ENCODE measurements at regions not wholly inside any gene's neighbourhood (a gene's known extent, or its start where the extent isn't known, plus 50 kb on each side); places are given as distances from the start of the nearest gene placed in this dataset.

DNA sequence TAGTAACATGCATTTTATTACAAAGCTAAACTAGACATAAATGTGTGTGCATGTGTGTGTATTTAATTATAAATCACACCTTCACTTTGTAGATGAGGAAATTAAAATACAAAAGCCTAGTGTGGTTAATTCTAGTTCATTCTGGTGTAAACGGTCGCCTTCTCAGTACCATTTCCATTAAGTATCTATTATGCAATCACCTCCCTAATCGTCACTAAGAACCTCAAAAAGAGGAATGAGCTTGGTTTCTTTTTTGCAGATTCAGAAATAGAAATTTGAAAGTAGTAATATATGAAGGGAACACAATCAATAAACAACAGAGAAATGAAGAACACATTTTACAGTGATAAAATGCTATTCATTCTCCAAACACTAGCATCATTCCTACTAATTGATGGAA is 233.2 kb downstream of the ZBBX start:
- H3K27me3 Mint-ChIP-seq (ENCODE audit: insufficient read depth, low read depth) = no peaks in the 10 kb centered on the region
- Histone ChIP-seq H3F3A (ENCODE audit: low read depth) (no peaks in the 10 kb centered on the region), H3K4me1 (no peaks in the 10 kb centered on the region), H4K20me1 (ENCODE audit: low read depth) (no peaks in the 10 kb centered on the region), H3K27ac (no peak overlapping the region), H3K9me3 (ENCODE audit: low read depth) (no peaks in the 10 kb centered on the region), H3K36me3 (no peaks in the 10 kb centered on the region), H3K9ac (no peak overlapping the region), H2AFZ (replicated peaks) (no peak overlapping the region), H3K27me3 (no peaks in the 10 kb centered on the region), H3K79me2 (ENCODE audit: low read depth) (no peaks in the 10 kb centered on the region), H3K4me2 (no peak overlapping the region), H3K4me3 (no peak overlapping the region)
- H3K9me3 Mint-ChIP-seq = no peaks in the 10 kb centered on the region
- DNase-seq (ENCODE audit: low spot score) = no peak
- H3K4me3 Mint-ChIP-seq = no peak overlapping the region
- no peaks in the 10 kb centered on the region for H3K4me1 Mint-ChIP-seq
- TF ChIP-seq EZH2 (IDR thresholded peaks at IDR 0.05) (no peak), EZH2phosphoT487 (IDR thresholded peaks at IDR 0.05) (no peak)
- TF ChIP-seq, protein P1, sequence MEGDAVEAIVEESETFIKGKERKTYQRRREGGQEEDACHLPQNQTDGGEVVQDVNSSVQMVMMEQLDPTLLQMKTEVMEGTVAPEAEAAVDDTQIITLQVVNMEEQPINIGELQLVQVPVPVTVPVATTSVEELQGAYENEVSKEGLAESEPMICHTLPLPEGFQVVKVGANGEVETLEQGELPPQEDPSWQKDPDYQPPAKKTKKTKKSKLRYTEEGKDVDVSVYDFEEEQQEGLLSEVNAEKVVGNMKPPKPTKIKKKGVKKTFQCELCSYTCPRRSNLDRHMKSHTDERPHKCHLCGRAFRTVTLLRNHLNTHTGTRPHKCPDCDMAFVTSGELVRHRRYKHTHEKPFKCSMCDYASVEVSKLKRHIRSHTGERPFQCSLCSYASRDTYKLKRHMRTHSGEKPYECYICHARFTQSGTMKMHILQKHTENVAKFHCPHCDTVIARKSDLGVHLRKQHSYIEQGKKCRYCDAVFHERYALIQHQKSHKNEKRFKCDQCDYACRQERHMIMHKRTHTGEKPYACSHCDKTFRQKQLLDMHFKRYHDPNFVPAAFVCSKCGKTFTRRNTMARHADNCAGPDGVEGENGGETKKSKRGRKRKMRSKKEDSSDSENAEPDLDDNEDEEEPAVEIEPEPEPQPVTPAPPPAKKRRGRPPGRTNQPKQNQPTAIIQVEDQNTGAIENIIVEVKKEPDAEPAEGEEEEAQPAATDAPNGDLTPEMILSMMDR (IDR thresholded peaks at IDR 0.05) = no peak
- H3K27ac Mint-ChIP-seq = no peak overlapping the region
- no peaks in the 10 kb centered on the region for H3K36me3 Mint-ChIP-seq

DNA sequence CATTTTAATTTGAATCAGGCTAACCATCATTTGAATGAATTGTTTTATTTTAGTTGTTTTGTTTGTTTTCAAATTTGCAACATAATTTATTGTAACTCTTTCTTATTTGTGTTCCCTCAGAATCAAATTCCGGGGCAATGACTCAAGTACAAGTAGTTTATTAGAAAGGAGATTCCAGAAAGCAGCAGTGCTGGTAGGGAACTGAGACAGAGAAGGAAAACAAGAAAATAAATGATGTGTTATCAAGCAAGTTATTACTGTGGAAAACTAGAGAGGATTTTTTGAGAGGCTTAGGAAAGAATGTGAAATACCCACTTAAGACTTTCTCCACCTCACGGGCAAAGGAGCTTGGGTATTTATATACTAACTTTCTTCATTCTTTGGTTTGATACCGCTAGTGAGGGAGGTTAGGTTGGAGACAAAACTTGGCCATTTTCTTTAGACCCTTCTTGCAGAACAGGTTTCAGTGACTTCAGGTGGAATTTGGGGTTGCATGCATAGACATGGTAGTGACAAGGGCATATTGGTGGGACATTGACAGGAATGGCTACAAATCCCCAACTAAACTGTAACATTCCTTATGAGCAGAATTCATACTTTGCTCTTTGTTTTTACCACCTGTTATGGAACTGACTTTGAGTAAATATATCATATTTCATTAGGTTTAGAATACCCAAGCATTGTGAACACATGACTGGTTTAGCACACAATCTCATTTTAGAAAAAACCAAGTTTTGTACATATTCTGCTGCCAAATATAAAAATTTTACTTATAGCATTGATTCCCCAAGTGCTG is 254.3 kb downstream of the ZBBX start:
- no peak overlapping the region for H3K4me3 Mint-ChIP-seq
- Histone ChIP-seq H3K9me3 (ENCODE audit: low read depth) (no peaks in the 10 kb centered on the region), H3K4me1 (no peaks in the 10 kb centered on the region), H3F3A (ENCODE audit: low read depth) (no peaks in the 10 kb centered on the region), H3K36me3 (no peaks in the 10 kb centered on the region), H2AFZ (replicated peaks) (no peak overlapping the region), H3K79me2 (ENCODE audit: low read depth) (no peaks in the 10 kb centered on the region), H4K20me1 (ENCODE audit: low read depth) (no peaks in the 10 kb centered on the region), H3K27ac (no peak overlapping the region), H3K9ac (no peak overlapping the region), H3K4me3 (no peak overlapping the region), H3K4me2 (no peak overlapping the region), H3K27me3 (no peaks in the 10 kb centered on the region)
- no peaks in the 10 kb centered on the region for H3K27me3 Mint-ChIP-seq (ENCODE audit: insufficient read depth, low read depth)
- DNase-seq (ENCODE audit: low spot score) = no peak
- H3K4me1 Mint-ChIP-seq = no peaks in the 10 kb centered on the region
- TF ChIP-seq EZH2 (IDR thresholded peaks at IDR 0.05) = no peak
- TF ChIP-seq EZH2phosphoT487 (IDR thresholded peaks at IDR 0.05) = no peak
- TF ChIP-seq, protein P1 (IDR thresholded peaks at IDR 0.05) = no peak
- no peak overlapping the region for H3K27ac Mint-ChIP-seq
- H3K36me3 Mint-ChIP-seq = no peaks in the 10 kb centered on the region
- H3K9me3 Mint-ChIP-seq = peaks cover 4% of the 10 kb centered on the region

DNA sequence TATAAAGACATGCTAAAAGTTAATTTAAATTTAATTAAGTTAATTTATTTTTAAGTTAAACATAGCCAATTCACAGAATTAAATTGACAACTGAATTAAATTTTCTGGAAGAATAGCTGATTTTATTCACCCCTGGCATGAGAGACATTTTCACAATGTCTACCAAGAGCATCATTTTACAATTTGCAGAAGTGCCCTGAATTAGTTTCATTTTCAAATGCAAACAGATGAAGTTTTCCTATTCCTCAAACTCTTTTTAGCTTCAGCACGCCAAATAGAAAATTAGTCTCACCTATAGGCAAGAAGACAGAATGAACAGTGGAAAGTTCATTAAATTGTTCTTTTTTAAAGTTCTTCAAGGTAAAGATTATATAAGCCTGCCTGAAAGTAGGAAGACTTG is 259.3 kb downstream of the ZBBX start:
- no peak for TF ChIP-seq EZH2 (IDR thresholded peaks at IDR 0.05)
- TF ChIP-seq, protein P1 (IDR thresholded peaks at IDR 0.05) = no peak
- TF ChIP-seq EZH2phosphoT487 (IDR thresholded peaks at IDR 0.05) = no peak
- Histone ChIP-seq H3K4me1 (no peaks in the 10 kb centered on the region), H3K4me2 (no peak overlapping the region), H2AFZ (replicated peaks) (no peak overlapping the region), H3K9ac (no peak overlapping the region), H3F3A (ENCODE audit: low read depth) (no peaks in the 10 kb centered on the region), H3K27ac (no peak overlapping the region), H4K20me1 (ENCODE audit: low read depth) (no peaks in the 10 kb centered on the region), H3K4me3 (no peak overlapping the region), H3K36me3 (no peaks in the 10 kb centered on the region), H3K79me2 (ENCODE audit: low read depth) (no peaks in the 10 kb centered on the region), H3K9me3 (ENCODE audit: low read depth) (no peaks in the 10 kb centered on the region), H3K27me3 (no peaks in the 10 kb centered on the region)
- Mint-ChIP-seq H3K36me3 (no peaks in the 10 kb centered on the region), H3K4me1 (no peaks in the 10 kb centered on the region), H3K27ac (no peak overlapping the region), H3K9me3 (no peaks in the 10 kb centered on the region), H3K27me3 (ENCODE audit: insufficient read depth, low read depth) (no peaks in the 10 kb centered on the region), H3K4me3 (no peak overlapping the region)
- no peak for DNase-seq (ENCODE audit: low spot score)
